DOHH2 (cell line): ENCODE measurements at regions not wholly inside any gene's neighbourhood (a gene's known extent, or its start where the extent isn't known, plus 50 kb on each side); places are given as distances from the start of the nearest gene placed in this dataset.

Experiments
- CTCF ChIP-seq: fragments of 200-600 bp; sonication (generic); IDR thresholded peaks from one replicate; pipeline ENCODE4 v1.5.1; 2014; ENCODE audit warnings: antibody characterized with exemption, mild to moderate bottlenecking, low read depth, low read length; ENCODE audit not compliant: poor library complexity, severe bottlenecking
- EZH2phosphoT487 ChIP-seq: fragments of 200-600 bp; sonication (generic); IDR thresholded peaks from 2 replicates; pipeline ENCODE4 v1.6.1; 2017; ENCODE audit warnings: borderline replicate concordance, mild to moderate bottlenecking, antibody characterized with exemption, low read length, moderate library complexity, mixed read lengths

DNA sequence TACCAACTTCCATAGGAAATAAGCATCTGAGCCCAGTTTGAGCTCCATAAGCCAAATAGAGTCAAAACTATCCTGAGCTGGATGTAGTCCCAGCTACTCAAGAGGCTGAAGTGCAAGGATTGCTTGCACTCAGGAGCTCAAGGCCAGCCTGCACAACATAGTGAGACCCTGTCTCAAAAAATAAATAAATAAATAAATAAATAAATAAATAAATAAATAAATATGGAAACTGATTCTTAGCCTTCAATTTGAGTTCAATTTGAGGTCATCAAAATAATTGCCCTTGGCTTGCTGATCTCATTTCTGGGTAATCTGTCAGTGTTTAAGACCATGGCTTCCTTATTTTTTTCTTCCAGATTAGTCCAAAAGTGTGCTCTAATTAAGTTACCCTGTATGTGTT lies 184.9 kb upstream of the CDH20 start:
- TF ChIP-seq CTCF (no peak), EZH2phosphoT487 (no peak)
